ENCODE measurements at regions not wholly inside any gene's neighbourhood (a gene's known extent, or its start where the extent isn't known, plus 50 kb on each side); places are given as distances from the start of the nearest gene placed in this dataset.

DNA sequence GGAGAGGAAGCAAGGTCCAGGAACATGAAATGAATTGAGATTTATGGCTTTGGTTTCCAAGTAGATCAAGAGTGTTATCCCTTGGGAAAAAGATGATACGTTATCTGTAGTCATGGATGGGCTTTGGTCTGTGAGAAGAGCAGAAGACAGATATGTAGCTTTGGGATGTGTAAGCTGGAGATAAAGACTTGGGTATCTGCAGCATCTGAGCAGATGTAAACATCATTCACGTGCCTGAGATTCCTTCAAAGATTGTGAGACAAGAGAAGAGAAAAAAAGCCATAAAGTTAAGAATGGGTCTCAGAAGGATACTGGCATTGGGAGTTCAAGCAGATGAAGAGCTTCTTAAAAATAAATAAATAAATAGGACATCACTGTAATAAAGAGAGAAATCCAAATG lies 217.8 kb downstream of the PTPRC start:
- intact Hi-C loops (cut with micrococcal nuclease) = no loop called here
- no peak for ATAC-seq
- H3K36me3 Mint-ChIP-seq (ENCODE audit: low read depth) = peaks cover 16% of the 10 kb centered on the region
- no peaks in the 10 kb centered on the region for H3K9me3 Mint-ChIP-seq
- TF ChIP-seq, protein P1, sequence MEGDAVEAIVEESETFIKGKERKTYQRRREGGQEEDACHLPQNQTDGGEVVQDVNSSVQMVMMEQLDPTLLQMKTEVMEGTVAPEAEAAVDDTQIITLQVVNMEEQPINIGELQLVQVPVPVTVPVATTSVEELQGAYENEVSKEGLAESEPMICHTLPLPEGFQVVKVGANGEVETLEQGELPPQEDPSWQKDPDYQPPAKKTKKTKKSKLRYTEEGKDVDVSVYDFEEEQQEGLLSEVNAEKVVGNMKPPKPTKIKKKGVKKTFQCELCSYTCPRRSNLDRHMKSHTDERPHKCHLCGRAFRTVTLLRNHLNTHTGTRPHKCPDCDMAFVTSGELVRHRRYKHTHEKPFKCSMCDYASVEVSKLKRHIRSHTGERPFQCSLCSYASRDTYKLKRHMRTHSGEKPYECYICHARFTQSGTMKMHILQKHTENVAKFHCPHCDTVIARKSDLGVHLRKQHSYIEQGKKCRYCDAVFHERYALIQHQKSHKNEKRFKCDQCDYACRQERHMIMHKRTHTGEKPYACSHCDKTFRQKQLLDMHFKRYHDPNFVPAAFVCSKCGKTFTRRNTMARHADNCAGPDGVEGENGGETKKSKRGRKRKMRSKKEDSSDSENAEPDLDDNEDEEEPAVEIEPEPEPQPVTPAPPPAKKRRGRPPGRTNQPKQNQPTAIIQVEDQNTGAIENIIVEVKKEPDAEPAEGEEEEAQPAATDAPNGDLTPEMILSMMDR (IDR thresholded peaks at IDR 0.05) = no peak
- no peaks in the 10 kb centered on the region for H3K27me3 Mint-ChIP-seq
- CTCF ChIA-PET = interaction anchor here (1.1 kb wide), 1 partner anchor 19 kb away, joined by 3 read pairs; no protein-coding TSS in a partner anchor
- H3K27ac Mint-ChIP-seq = no peak overlapping the region
- no peak for DNase-seq
- POLR2A ChIA-PET = no interaction called here
- no peak overlapping the region for H3K4me3 Mint-ChIP-seq
- peaks cover 2% of the 10 kb centered on the region for H3K4me1 Mint-ChIP-seq (ENCODE audit: low read depth)

DNA sequence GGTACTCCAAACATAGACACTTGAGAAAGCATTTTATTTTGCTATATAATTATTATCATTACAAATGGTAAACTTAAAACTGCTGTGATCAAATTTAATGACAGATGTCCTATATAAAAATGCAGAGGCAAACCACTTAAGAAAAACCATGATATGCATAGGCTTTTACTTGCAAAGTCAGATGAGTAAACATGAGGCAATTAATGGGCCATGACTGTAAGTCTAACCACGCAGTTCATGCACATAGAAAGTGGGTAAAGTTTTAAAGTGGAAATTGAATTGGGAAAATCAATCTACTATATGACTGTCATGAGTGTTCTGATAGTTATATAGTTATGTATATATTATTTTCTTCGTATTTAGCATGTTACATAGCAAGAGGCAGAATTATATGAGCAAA lies 219.2 kb downstream of the PTPRC start:
- DNase-seq (no peak), ATAC-seq (no peak)
- CTCF ChIA-PET = no interaction called here
- H3K27me3 Mint-ChIP-seq = no peaks in the 10 kb centered on the region
- TF ChIP-seq, protein P1 (IDR thresholded peaks at IDR 0.05) = no peak
- H3K4me1 Mint-ChIP-seq (ENCODE audit: low read depth) = peaks cover 2% of the 10 kb centered on the region
- no peak overlapping the region for H3K27ac Mint-ChIP-seq
- peaks cover 14% of the 10 kb centered on the region for H3K36me3 Mint-ChIP-seq (ENCODE audit: low read depth)
- no peak overlapping the region for H3K4me3 Mint-ChIP-seq
- POLR2A ChIA-PET = no interaction called here
- intact Hi-C loops (cut with micrococcal nuclease) = no loop called here
- H3K9me3 Mint-ChIP-seq = no peaks in the 10 kb centered on the region

DNA sequence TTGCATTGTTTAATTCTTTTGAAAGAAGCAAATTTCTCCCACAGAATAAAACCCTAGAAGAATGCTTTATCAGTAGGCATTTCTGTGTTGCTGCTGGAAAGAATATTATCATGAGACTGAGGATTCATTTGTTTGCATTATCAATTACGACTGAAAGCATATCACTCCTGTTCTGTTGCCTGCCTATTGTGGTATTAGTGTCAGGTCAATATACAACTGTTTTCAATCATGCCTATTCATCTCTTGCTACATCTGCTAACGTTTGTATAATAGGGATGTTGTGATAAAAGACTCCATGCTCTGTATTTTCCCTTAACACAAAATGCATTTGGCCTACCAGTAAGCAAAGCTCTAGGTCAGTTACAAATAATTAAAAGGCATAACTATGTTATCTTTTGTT lies 221.5 kb downstream of the PTPRC start:
- no peaks in the 10 kb centered on the region for H3K9me3 Mint-ChIP-seq
- peaks cover 8% of the 10 kb centered on the region for H3K36me3 Mint-ChIP-seq (ENCODE audit: low read depth)
- no peak overlapping the region for H3K27ac Mint-ChIP-seq
- intact Hi-C loops (cut with micrococcal nuclease) = no loop called here
- H3K4me3 Mint-ChIP-seq = no peak overlapping the region
- ChIA-PET POLR2A (no interaction called here), CTCF (no interaction called here)
- H3K27me3 Mint-ChIP-seq = no peaks in the 10 kb centered on the region
- TF ChIP-seq, protein P1 (IDR thresholded peaks at IDR 0.05) = no peak
- ATAC-seq (no peak), DNase-seq (no peak)
- peaks cover 2% of the 10 kb centered on the region for H3K4me1 Mint-ChIP-seq (ENCODE audit: low read depth)

- CTCF ChIA-PET = no interaction called here
- peaks cover 2% of the 10 kb centered on the region for H3K4me1 Mint-ChIP-seq (ENCODE audit: low read depth)
- no peak overlapping the region for H3K4me3 Mint-ChIP-seq
- H3K27me3 Mint-ChIP-seq = no peaks in the 10 kb centered on the region
- H3K27ac Mint-ChIP-seq = no peak overlapping the region
- POLR2A ChIA-PET = no interaction called here
- intact Hi-C loops (cut with micrococcal nuclease) = no loop called here
- no peak for ATAC-seq
- DNase-seq = no peak
- peaks cover 8% of the 10 kb centered on the region for H3K36me3 Mint-ChIP-seq (ENCODE audit: low read depth)
- TF ChIP-seq, protein P1 (IDR thresholded peaks at IDR 0.05) = no peak
- H3K9me3 Mint-ChIP-seq = no peaks in the 10 kb centered on the region
These were observed 222.8 kb downstream of the PTPRC start for GRCh38 chr1:198861636-198862035.

GRCh38 chr1:198864695-198865094 lies 225.9 kb downstream of the PTPRC start:
- intact Hi-C loops (cut with micrococcal nuclease) = no loop called here
- ATAC-seq = no peak
- no peak for DNase-seq
- Mint-ChIP-seq H3K4me3 (no peak overlapping the region), H3K36me3 (ENCODE audit: low read depth) (no peaks in the 10 kb centered on the region), H3K4me1 (ENCODE audit: low read depth) (no peaks in the 10 kb centered on the region), H3K9me3 (no peaks in the 10 kb centered on the region), H3K27me3 (no peaks in the 10 kb centered on the region), H3K27ac (no peak overlapping the region)
- POLR2A ChIA-PET = no interaction called here
- CTCF ChIA-PET = interaction anchor here (0.5 to 1.3 kb wide), 3 partner anchors 19 to 688 kb away, joined by 3 read pairs; no protein-coding TSS in a partner anchor
- TF ChIP-seq, protein P1 (IDR thresholded peaks at IDR 0.05) = no peak

All from activated CD8-positive, alpha-beta T cell treated with anti-CD3 and anti-CD28 coated beads for 36 hours (primary cell).